ENCODE measurements at regions not wholly inside any gene's neighbourhood (a gene's known extent, or its start where the extent isn't known, plus 50 kb on each side); places are given as distances from the start of the nearest gene placed in this dataset.

DNA sequence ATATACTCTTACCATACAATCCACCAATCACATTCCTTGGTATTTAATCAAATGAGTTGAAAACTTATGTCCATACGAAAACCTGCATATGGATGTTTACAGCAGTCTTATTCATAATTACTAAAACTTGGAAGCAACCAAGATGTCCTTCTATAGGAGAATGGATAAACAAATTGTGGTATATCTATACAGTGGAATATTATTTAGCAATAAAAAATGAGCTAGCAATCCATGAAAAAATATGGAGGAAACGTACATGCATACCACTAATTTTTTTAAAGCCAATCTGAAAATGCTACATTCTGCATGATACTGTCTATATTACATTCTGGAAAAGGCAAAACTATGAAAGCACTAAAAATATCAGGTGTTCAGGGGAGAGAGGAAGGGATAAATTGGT is 73.9 kb upstream of the LPP start:
- Histone ChIP-seq H3K27ac (ENCODE audit: low read depth in 2 of 2, low read length in 1 of 2) (no peak overlapping the region), H3K4me3 (ENCODE audit: low read depth in 2 of 2, low read length in 1 of 2) (no peak overlapping the region), H4K20me1 (ENCODE audit: insufficient read depth) (no peaks in the 10 kb centered on the region), H3K9me3 (no peaks in the 10 kb centered on the region), H3K4me1 (ENCODE audit: control insufficient read depth in 1 of 2, insufficient read depth in 2 of 2, low read depth in 1 of 2, low read length in 1 of 2) (peaks cover 0 to 16% of the 10 kb centered on the region in 2 experiments; a peak in 2 of 4 replicates), H3K4me2 (no peak overlapping the region), H3K27me3 (ENCODE audit: insufficient read depth) (no peaks in the 10 kb centered on the region), H3F3A (replicated peaks; ENCODE audit: insufficient read depth) (peaks cover 12% of the 10 kb centered on the region), H3K9me2 (no peaks in the 10 kb centered on the region), H3K36me3 (replicated peaks in 1 of 2; ENCODE audit: control insufficient read depth in 1 of 2, insufficient read depth in 2 of 2, low read length in 1 of 2) (no peaks in the 10 kb centered on the region), H3K9ac (no peak overlapping the region), H2AFZ (ENCODE audit: low read depth) (no peak overlapping the region), H3K79me2 (ENCODE audit: insufficient read depth) (no peaks in the 10 kb centered on the region)
- no peak for TF ChIP-seq EP300 (IDR thresholded peaks at IDR 0.05; ENCODE audit: borderline replicate concordance in 1 of 2, low read depth in 1 of 2, low read length in 1 of 2)
- TF ChIP-seq FOXJ3 (CRISPR knock-in tag; IDR thresholded peaks at IDR 0.05), result no peak
- TF ChIP-seq ELF1 (IDR thresholded peaks at IDR 0.05), result no peak
- TF ChIP-seq CHD2 (IDR thresholded peaks at IDR 0.05; ENCODE audit: low read length, partially characterized antibody), result no peak
- TF ChIP-seq TAF1 (IDR thresholded peaks at IDR 0.05; ENCODE audit: borderline replicate concordance, low read depth, low read length), result no peak
- TF ChIP-seq, protein P1, sequence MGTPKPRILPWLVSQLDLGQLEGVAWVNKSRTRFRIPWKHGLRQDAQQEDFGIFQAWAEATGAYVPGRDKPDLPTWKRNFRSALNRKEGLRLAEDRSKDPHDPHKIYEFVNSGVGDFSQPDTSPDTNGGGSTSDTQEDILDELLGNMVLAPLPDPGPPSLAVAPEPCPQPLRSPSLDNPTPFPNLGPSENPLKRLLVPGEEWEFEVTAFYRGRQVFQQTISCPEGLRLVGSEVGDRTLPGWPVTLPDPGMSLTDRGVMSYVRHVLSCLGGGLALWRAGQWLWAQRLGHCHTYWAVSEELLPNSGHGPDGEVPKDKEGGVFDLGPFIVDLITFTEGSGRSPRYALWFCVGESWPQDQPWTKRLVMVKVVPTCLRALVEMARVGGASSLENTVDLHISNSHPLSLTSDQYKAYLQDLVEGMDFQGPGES (IDR thresholded peaks at IDR 0.05; ENCODE audit: low read depth, low read length), result no peak
- no peak for TF ChIP-seq GATA2 (CRISPR knock-in tag; IDR thresholded peaks at IDR 0.05)
- TF ChIP-seq, protein P2, sequence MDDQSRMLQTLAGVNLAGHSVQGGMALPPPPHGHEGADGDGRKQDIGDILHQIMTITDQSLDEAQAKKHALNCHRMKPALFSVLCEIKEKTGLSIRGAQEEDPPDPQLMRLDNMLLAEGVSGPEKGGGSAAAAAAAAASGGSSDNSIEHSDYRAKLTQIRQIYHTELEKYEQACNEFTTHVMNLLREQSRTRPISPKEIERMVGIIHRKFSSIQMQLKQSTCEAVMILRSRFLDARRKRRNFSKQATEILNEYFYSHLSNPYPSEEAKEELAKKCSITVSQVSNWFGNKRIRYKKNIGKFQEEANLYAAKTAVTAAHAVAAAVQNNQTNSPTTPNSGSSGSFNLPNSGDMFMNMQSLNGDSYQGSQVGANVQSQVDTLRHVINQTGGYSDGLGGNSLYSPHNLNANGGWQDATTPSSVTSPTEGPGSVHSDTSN (IDR thresholded peaks at IDR 0.05), result no peak
- no peak for TF ChIP-seq RAD21 (IDR thresholded peaks at IDR 0.05; ENCODE audit: low read length)
- TF ChIP-seq GABPA (IDR thresholded peaks at IDR 0.05; ENCODE audit: low read depth), result no peak
- TF ChIP-seq EZH2phosphoT487 (IDR thresholded peaks at IDR 0.05; ENCODE audit: borderline replicate concordance, low read depth), result no peak
- TF ChIP-seq, protein P3, sequence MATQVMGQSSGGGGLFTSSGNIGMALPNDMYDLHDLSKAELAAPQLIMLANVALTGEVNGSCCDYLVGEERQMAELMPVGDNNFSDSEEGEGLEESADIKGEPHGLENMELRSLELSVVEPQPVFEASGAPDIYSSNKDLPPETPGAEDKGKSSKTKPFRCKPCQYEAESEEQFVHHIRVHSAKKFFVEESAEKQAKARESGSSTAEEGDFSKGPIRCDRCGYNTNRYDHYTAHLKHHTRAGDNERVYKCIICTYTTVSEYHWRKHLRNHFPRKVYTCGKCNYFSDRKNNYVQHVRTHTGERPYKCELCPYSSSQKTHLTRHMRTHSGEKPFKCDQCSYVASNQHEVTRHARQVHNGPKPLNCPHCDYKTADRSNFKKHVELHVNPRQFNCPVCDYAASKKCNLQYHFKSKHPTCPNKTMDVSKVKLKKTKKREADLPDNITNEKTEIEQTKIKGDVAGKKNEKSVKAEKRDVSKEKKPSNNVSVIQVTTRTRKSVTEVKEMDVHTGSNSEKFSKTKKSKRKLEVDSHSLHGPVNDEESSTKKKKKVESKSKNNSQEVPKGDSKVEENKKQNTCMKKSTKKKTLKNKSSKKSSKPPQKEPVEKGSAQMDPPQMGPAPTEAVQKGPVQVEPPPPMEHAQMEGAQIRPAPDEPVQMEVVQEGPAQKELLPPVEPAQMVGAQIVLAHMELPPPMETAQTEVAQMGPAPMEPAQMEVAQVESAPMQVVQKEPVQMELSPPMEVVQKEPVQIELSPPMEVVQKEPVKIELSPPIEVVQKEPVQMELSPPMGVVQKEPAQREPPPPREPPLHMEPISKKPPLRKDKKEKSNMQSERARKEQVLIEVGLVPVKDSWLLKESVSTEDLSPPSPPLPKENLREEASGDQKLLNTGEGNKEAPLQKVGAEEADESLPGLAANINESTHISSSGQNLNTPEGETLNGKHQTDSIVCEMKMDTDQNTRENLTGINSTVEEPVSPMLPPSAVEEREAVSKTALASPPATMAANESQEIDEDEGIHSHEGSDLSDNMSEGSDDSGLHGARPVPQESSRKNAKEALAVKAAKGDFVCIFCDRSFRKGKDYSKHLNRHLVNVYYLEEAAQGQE (IDR thresholded peaks at IDR 0.05; ENCODE audit: low read depth, low read length), result no peak
- TF ChIP-seq, protein P4, sequence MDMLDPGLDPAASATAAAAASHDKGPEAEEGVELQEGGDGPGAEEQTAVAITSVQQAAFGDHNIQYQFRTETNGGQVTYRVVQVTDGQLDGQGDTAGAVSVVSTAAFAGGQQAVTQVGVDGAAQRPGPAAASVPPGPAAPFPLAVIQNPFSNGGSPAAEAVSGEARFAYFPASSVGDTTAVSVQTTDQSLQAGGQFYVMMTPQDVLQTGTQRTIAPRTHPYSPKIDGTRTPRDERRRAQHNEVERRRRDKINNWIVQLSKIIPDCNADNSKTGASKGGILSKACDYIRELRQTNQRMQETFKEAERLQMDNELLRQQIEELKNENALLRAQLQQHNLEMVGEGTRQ (IDR thresholded peaks at IDR 0.05; ENCODE audit: borderline replicate concordance, low read depth, low read length), result no peak
- TF ChIP-seq POLR2AphosphoS5 (IDR thresholded peaks at IDR 0.05; ENCODE audit: low read depth, low read length), result no peak
- TF ChIP-seq NRF1 (IDR thresholded peaks at IDR 0.05; ENCODE audit: low read depth, low read length), result no peak
- TF ChIP-seq, protein P5, sequence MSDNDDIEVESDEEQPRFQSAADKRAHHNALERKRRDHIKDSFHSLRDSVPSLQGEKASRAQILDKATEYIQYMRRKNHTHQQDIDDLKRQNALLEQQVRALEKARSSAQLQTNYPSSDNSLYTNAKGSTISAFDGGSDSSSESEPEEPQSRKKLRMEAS (IDR thresholded peaks at IDR 0.05; ENCODE audit: low read depth), result no peak
- TF ChIP-seq RFX5 (IDR thresholded peaks at IDR 0.05; ENCODE audit: low read length), result no peak
- TF ChIP-seq SMC3 (IDR thresholded peaks at IDR 0.05; ENCODE audit: low read depth, low read length), result no peak
- no peak for TF ChIP-seq RXRA (IDR thresholded peaks at IDR 0.05; ENCODE audit: borderline replicate concordance, low read depth)
- TF ChIP-seq TCF12 (IDR thresholded peaks at IDR 0.05), result no peak
- CTCF ChIA-PET, result no interaction called here
- no peak for DNase-seq
- POLR2A ChIA-PET, result no interaction called here
- 77% methylated on average over 2 of the region's 2 CpGs for WGBS (ENCODE audit: low lambda C conversion rate)

Measured in SK-N-SH (cell line).